HG03442 (cell line): ENCODE measurements at regions not wholly inside any gene's neighbourhood (a gene's known extent, or its start where the extent isn't known, plus 50 kb on each side); places are given as distances from the start of the nearest gene placed in this dataset.
A peak's percentile ranks its signal among the peaks of the same experiment; 100 is the strongest.
"Not testable (repeated sequence)": the region's sequence is repeated elsewhere in the genome, so short reads cannot be mapped to it uniquely, and the experiment has no call there.

Experiments used
- ATAC-seq: cut with Tn5 transposase; IDR thresholded peaks from one replicate; pipeline ENCODE4 v1.9.1; 2021; ENCODE audit warnings: mild to moderate bottlenecking, moderate library complexity; ENCODE audit not compliant: unreplicated experiment

- ATAC-seq, result not testable (repeated sequence)
Observed at GRCh38 chr9:68593760-68594159, 53.1 kb upstream of the TMEM252 start.

- ATAC-seq, result no peak
Observed at GRCh38 chr9:68595868-68596267, 55.2 kb upstream of the TMEM252 start.

GRCh38 chr9:68597362-68597997 lies 56.8 kb upstream of the TMEM252 start:
- no peak for ATAC-seq

GRCh38 chr9:68599826-68600225 lies 59.1 kb upstream of the TMEM252 start:
- no peak for ATAC-seq

GRCh38 chr9:68601081-68601480 lies 60.4 kb upstream of the TMEM252 start:
- no peak for ATAC-seq

GRCh38 chr9:68603371-68603770 lies 62.7 kb upstream of the TMEM252 start:
- ATAC-seq, result no peak

GRCh38 chr9:68608763-68609162 lies 68.1 kb upstream of the TMEM252 start:
- no peak for ATAC-seq

GRCh38 chr9:68609901-68610415 lies 69.3 kb upstream of the TMEM252 start:
- no peak for ATAC-seq

GRCh38 chr9:68614121-68614520 lies 73.4 kb upstream of the TMEM252 start:
- ATAC-seq, result no peak

GRCh38 chr9:68617011-68617410 lies 76.3 kb upstream of the TMEM252 start:
- not testable (repeated sequence) for ATAC-seq

GRCh38 chr9:68619072-68619471 lies 78.4 kb upstream of the TMEM252 start:
- no peak for ATAC-seq

GRCh38 chr9:68619636-68620035 lies 79.0 kb upstream of the TMEM252 start:
- ATAC-seq, result no peak

- ATAC-seq, result no peak
Observed at GRCh38 chr9:68625559-68625958, 79.5 kb upstream of the PIP5K1B start.

- no peak for ATAC-seq
Observed at GRCh38 chr9:68626526-68626925, 78.5 kb upstream of the PIP5K1B start.

- ATAC-seq, result no peak
Observed at GRCh38 chr9:68627104-68627503, 77.9 kb upstream of the PIP5K1B start.

GRCh38 chr9:68627594-68627993 lies 77.4 kb upstream of the PIP5K1B start:
- ATAC-seq, result no peak

- no peak for ATAC-seq
Observed at GRCh38 chr9:68629042-68629441, 76.0 kb upstream of the PIP5K1B start.

- ATAC-seq, result no peak
Observed at GRCh38 chr9:68631811-68632210, 73.2 kb upstream of the PIP5K1B start.

- ATAC-seq, result no peak
Observed at GRCh38 chr9:68637020-68637419, 68.0 kb upstream of the PIP5K1B start.

- not testable (repeated sequence) for ATAC-seq
Observed at GRCh38 chr9:68639261-68639660, 65.8 kb upstream of the PIP5K1B start.

GRCh38 chr9:68640421-68641089 lies 64.5 kb upstream of the PIP5K1B start:
- ATAC-seq, result peak; percentile 36
